ENCODE measurements at regions not wholly inside any gene's neighbourhood (a gene's known extent, or its start where the extent isn't known, plus 50 kb on each side); places are given as distances from the start of the nearest gene placed in this dataset.

DNA sequence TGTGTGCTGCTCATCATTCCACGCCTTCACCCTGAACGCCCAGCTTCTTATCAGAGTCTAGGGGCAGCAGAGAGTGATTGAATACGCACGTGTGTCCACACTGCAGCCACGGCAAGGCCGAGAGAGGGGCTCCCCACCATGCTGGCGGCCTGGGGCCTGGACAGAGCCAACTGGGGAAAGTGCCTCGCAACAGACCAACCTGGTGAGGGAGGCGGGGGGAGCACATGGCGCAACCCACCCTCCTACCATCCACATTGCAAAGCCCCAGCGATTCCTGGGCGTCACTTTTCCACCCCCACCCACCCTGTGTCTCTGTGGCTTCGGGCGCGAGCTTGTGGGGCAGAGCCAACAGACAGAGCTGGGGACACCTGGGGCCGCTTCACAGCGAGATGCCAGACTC, 66.4 kb upstream of the DUSP22 start:
- DNase-seq (ENCODE audit: low read depth) = no peak

DNA sequence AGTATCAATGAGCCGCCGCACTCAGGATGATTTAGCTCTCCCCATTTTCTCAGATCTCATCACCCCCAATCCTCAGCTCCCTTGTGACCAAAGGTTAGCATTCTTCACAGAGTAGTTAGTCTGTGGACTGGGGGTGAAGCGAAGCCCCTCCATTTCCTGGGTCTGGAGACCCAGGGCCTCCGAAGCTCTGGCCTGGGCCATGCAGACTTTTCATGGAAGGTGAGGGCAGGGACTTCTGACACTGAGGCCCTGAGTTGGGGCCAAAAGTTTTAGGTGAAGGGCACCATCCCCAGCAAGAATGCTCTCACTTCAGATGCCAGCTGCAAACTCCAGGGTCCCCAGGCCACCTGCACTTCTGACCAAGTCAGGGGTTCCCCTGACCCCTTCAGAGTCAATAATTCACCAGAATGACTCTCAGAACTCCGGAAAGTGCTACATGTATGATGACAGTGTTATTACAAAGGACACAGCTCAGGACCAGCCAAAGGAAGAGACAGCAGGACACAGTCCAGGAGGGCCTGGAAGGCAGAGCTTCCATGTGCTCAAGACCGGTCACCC, 65.7 kb upstream of the DUSP22 start:
- DNase-seq (ENCODE audit: low read depth) = no peak

DNA sequence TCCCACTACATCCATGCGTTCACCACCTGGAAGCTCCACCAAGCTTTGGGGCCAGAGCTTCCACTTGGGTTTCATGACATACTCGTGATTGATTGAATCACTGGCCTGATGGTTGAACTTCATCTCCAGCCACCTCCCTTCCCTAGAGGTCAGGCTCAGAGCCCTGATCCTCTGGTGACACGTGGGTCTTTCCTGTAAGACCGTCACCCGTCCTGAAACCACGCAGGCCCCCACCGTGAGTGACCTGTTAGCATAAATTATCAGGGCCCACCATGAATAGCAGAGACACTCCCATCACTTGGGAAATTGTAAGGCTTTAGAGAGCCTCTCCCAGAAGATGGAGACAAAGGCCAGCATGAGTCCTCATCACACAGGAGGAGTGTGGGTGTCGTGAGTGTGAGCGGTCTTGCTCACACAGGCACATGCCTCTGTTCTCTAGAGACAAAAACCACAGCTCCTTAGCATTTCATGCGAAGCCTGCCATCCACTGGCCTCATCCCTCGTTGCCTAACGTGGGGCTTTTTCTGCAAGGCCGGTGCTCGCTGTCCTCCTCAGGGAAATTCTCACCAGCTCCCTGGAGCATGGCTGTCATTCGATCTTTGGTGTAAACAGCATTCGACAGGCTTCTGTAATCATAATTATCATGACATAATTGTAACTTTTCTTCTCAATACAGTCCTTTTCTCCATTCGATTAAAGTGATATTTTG, 65.1 kb upstream of the DUSP22 start:
- DNase-seq (ENCODE audit: low read depth) = no peak

DNA sequence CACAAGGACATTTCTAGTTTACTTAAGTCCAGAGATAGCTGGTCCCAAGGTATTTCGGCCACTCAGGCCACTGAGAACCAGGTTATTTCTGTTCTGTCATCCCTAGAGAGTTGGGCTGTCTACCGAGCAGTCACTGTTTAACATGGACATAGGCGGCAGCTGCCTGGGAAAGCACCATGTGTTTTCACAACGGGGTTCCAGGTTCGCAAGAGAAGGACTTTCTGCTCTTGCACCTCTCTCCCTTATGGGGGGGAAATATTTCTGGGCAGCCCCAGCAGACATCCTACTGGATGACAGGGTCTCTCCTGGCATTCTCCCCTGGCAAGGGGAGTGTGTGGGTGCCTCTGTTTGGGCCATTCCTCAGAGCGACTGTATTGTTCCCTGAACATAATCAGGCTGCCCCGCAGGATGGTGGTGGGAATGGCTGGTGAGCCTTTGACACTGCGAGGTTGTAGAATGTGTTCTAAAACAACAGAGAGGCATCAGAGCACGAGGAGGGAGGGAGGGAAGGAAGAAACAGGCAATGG, 64.4 kb upstream of the DUSP22 start:
- no peak for DNase-seq (ENCODE audit: low read depth)

DNA sequence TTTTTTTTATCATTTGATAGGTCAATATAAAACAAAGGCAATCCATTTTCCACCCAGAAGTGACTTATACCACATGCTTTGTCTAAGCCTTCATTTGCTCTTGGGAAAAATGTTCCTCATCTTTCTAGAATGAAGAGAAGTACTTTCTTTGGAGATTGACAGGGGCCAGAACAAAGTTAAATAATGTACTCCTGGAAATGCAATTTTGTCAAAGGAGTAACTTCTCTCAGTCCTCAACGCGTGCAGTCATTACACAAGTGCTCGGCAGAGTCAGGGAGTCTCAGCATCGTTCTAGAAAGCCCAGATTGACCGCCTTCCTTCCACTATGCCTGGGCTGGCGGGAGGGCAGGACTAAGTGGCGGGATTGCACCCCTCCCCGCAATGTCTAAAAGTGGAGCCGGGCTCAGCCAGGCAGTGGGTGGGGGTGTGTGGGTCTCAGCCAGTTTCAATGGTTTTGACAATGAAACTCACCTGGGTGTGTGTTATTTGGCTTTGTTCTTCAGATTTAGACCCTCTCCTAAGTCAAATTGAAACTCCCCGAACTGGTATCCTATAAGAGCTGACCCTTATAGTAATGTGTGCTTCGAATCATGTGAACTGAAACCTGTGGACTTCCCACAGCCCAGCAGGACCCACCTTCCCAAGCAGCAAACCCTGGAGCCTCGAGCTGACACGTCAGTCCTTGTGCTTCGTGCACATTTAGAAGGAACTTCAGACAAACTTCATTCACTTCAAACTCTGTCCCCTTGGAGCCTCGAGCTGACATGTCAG, 63.2 kb upstream of the DUSP22 start:
- no peak for DNase-seq (ENCODE audit: low read depth)

DNA sequence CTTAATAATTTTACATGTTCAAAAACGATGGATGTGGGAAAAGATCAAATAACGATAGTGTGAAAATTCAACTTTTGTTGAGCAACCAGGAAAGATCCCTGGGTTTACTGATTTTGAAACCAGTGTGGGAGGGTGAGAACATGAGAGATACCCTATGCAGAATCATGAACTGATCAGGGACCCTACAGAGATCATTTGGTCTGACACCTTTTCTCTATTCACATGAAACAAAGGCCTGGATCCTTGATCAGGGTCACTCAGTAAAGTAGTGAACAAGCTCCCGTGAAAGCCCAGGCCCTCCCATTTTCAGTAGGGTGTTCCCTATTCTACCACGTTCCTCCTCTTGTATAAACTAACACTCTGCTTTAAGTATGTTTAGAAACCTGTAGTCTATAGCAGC, 60.5 kb upstream of the DUSP22 start:
- no peak for DNase-seq (ENCODE audit: low read depth)

DNA sequence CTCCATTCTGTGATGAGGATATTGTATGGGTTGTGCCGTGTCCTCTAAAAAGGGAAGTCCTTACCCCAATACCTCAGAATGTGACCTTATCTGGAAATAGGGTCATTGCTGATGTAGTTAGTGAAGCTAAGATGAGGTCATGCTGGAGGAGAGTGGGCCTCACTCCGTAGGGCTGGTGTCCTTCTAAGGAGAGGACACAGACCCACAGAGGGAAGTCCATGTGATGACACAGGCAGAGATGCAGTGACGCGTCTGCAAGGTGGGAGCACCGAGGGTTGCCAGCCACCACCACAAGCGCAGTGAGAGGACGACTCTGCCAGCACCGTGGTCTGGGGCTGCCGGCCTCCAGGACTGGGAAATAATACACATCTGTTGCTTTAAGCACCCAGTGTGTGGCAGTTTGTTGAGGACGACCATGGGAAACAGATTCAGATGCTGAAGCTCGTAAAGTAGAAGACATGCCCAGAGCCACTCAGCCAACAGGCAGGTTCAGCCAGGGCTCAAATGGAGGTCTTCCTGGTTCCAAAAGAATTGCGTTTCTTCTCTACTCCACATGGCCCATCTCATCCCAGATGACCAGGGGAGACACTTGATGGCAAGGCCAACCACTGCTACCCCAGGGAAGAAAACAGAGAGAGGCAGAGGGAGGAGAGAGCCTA, 59.2 kb upstream of the DUSP22 start:
- no peak for DNase-seq (ENCODE audit: low read depth)

DNA sequence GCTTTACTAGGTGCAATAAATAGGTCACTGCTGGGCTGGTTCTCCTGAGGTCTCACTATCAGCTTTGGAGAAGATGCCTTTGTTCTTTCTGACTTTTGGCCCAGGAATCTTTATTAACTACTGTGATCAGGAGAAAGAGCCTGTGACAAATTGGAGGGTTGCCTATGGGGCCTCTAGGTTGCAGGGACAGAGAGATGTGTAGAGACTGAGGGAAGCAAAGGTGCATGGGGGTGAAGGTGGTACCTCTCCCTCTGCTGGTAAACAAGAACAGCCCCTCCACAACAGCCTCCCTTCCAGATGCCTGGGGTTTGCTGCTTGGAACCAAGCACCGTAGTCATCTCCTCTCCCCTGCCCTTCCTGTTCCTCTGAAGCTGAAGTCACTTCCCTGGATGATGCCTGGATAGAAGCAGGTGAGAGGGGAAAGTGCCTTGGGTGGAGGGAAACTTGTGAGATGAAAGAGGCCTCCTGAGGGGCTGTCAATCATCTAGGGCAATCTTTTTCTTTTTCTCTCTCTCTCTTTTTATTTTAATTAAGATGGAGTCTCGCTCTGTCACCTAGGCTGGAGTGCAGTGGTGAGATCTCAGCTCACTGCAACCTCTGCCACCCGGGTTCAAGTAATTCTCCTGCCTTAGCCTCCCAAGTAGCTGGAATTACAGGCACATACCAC, 57.4 kb upstream of the DUSP22 start:
- DNase-seq (ENCODE audit: low read depth) = no peak

DNA sequence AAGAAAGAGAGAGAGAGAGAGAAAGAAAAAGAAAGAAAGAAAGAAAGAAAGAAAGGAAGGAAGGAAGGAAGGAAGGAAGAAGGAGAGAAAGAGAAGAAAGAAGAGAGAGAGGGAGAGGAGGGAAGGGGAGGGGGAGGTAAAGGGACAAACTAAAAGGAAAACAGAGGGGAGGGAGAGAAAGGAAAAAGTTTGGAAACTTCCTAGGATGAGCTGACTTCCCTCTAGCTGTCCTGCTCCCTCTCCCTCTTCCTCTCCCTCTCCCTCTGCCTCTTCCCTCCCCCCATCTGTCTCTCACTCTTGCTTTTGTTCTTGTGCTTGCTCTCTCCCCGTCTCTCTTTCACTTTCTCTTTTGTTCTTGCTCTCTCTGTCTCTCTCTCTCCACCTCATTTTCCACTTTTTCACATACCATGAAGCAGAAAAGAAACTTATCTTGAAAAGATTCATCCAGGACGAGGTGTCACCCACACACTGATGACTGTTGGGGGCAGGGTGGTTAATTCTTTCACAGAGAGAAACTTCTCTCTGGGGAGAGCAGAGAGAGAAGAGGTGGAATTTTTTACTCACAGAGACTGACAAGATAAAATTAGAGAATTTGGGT, 56.4 kb upstream of the DUSP22 start:
- DNase-seq (ENCODE audit: low read depth) = no peak

DNA sequence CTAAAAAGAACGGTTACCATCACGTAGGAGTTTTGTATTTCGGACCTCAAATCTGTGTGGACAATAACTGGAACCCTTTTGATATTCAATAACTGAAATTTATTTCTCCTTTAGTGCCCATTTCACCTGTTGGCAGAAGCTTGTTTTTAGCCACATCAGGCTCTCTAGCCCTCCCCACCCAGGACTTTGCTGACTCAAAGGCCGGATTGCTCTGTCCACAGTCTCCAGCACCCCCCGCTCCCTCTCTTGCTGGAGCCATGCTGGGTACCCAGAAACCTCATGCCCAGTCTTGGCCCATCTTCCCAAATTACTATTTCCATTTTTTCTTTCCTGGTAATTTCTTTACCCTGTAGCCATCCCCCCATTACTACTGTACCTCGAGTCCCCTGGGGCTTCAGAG, 55.8 kb upstream of the DUSP22 start:
- DNase-seq (ENCODE audit: low read depth) = no peak

DNA sequence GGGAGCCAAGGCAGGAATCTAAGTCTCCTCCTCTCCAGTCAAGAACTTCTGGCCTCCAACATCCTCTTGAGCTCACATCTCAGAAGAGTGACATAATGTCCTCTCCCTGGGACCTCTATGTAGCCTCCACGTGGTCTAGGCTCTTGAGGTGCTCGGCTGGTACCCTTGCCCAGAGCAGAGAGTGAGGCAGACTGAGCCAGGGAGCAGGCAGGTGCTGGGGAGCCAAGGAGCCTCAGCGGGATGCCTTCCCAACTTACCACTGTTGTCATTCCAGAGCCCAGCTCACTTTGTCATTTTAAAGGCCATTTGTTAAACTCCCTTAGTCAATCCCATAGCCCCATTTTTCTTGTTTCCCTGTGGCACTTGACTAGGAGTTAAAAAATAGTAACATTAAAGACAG, 52.1 kb upstream of the DUSP22 start:
- DNase-seq (ENCODE audit: low read depth) = no peak

DNA sequence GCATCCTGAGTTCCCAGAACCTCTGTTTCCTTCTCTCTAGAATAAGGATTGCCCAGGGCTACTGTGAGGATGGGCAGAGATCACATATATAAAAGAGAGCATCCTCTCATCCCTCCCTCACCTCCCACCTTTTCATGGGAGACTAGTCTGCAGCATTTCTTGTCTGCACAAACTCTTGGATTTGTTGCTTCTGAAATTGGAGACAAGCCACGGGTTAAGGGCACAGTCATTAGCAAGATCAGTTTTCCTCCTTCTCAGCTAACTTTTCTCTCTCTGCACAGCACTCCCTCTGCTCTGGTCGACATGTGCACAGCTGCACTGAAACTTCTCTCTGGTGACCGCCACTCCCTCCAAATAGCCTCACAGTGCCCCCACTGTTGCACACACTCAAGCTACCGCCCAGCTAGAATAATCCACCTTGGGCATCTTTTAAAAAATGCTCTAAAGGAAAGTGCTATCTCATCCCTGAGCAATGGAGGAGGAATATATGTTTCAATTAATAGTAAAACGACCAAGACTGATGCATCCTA, 50.9 kb upstream of the DUSP22 start:
- DNase-seq (ENCODE audit: low read depth) = no peak

Measured in HS-5 (cell line).